Left lung (tissue), 4 donors: ENCODE measurements at regions not wholly inside any gene's neighbourhood (a gene's known extent, or its start where the extent isn't known, plus 50 kb on each side); places are given as distances from the start of the nearest gene placed in this dataset.
"Not testable (repeated sequence)": the region's sequence is repeated elsewhere in the genome, so short reads cannot be mapped to it uniquely, and the experiment has no call there.

ENCODE experiments used
- ATAC-seq: fragments of 200-7000 bp; cut with Tn5 transposase; one replicate; pipeline ENCODE4 v1.9.1; 2020; ENCODE audit warnings: moderate library complexity
- DNase-seq, 4 donors: peaks; one replicate each; pipeline ENCODE4 v3.0.0-alpha.2; 2013 to 2020
- H3K27ac ChIP-seq, 2 donors: fragments of 200-600 bp; sonication (generic) in 1 of 2; one replicate each; pipeline versions ENCODE4 v1.5.0 to v1.8.0; 2020 to 2021
- H3K27me3 ChIP-seq, 2 donors: fragments of 200-600 bp; sonication (generic) in 1 of 2; one replicate each; pipeline versions ENCODE4 v1.5.0 to v1.8.0; 2020 to 2021
- H3K36me3 ChIP-seq, 2 donors: fragments of 200-600 bp; sonication (generic) in 1 of 2; one replicate each; pipeline versions ENCODE4 v1.5.0 to v1.8.0; 2020 to 2021
- H3K4me1 ChIP-seq, 2 donors: fragments of 200-600 bp; one replicate each; pipeline ENCODE4 v1.8.0; 2021
- H3K4me3 ChIP-seq, 2 donors: fragments of 200-600 bp; sonication (generic) in 1 of 2; one replicate each; pipeline versions ENCODE4 v1.5.0 to v1.8.0; 2020 to 2021; ENCODE audit warnings: mild to moderate bottlenecking in 1 of 2
- H3K9me3 ChIP-seq, 2 donors: fragments of 200-600 bp; sonication (generic) in 1 of 2; one replicate each; pipeline versions ENCODE4 v1.5.0 to v1.8.0; 2020 to 2021
- CTCF ChIP-seq, 2 donors: fragments of 200-600 bp; sonication (generic) in 1 of 2; IDR thresholded peaks; one replicate each; pipeline versions ENCODE4 v1.5.0 to v1.8.0; 2021; ENCODE audit warnings: antibody characterized with exemption in 2 of 2
- intact Hi-C, 2 donors: fragments of 100-400 bp; cut with DNase I; formaldehyde crosslinking; loops; one replicate each; pipeline versions ENCODE4 v1.11.2 to v1.14.2; 2022
- donor health status: DM: no; HTN: yes; CAD: no.
- donor health status: DM: no; HTN: no; CAD: no.

- ATAC-seq (no peak), DNase-seq (no peak)
- Histone ChIP-seq H3K4me3 (no peak overlapping the region), H3K4me1 (no peaks in the 10 kb centered on the region), H3K27me3 (no peaks in the 10 kb centered on the region), H3K36me3 (no peaks in the 10 kb centered on the region), H3K27ac (no peak overlapping the region), H3K9me3 (no peaks in the 10 kb centered on the region)
- intact Hi-C loops = no loop called here
- TF ChIP-seq CTCF (IDR thresholded peaks at IDR 0.05) = no peak
Measured at GRCh38 chr1:221865808-221866207, 123.9 kb upstream of the DUSP10 start.

GRCh38 chr1:221863635-221864034, 121.7 kb upstream of the DUSP10 start:
- TF ChIP-seq CTCF (IDR thresholded peaks at IDR 0.05) = no peak
- intact Hi-C loops = no loop called here
- Histone ChIP-seq H3K27me3 (no peaks in the 10 kb centered on the region), H3K9me3 (no peaks in the 10 kb centered on the region), H3K27ac (no peak overlapping the region), H3K4me1 (no peaks in the 10 kb centered on the region), H3K4me3 (no peak overlapping the region), H3K36me3 (no peaks in the 10 kb centered on the region)
- DNase-seq = no peak
- ATAC-seq = no peak

- Histone ChIP-seq H3K27ac (no peak overlapping the region), H3K27me3 (no peaks in the 10 kb centered on the region), H3K4me1 (no peaks in the 10 kb centered on the region), H3K4me3 (no peak overlapping the region), H3K9me3 (no peaks in the 10 kb centered on the region), H3K36me3 (no peaks in the 10 kb centered on the region)
- TF ChIP-seq CTCF (IDR thresholded peaks at IDR 0.05) = no peak
- ATAC-seq = no peak
- DNase-seq = no peak
- intact Hi-C loops = no loop called here
Measured at GRCh38 chr1:221862971-221863370, 121.1 kb upstream of the DUSP10 start.

GRCh38 chr1:221858818-221859611, 117.1 kb upstream of the DUSP10 start:
- H3K4me3 ChIP-seq = no peak overlapping the region
- no peaks in the 10 kb centered on the region for H3K4me1 ChIP-seq
- intact Hi-C loops = no loop called here
- DNase-seq (no peak), ATAC-seq (no peak)
- no peaks in the 10 kb centered on the region for H3K36me3 ChIP-seq
- H3K9me3 ChIP-seq = no peaks in the 10 kb centered on the region
- no peak for TF ChIP-seq CTCF (IDR thresholded peaks at IDR 0.05)
- no peaks in the 10 kb centered on the region for H3K27me3 ChIP-seq
- no peak overlapping the region for H3K27ac ChIP-seq

GRCh38 chr1:221857094-221857444, 115.2 kb upstream of the DUSP10 start:
- intact Hi-C loops, H3K36me3 ChIP-seq, H3K27ac ChIP-seq, H3K4me1 ChIP-seq, H3K27me3 ChIP-seq, DNase-seq, H3K4me3 ChIP-seq, ATAC-seq, H3K9me3 ChIP-seq: not testable (repeated sequence)
- TF ChIP-seq CTCF (IDR thresholded peaks at IDR 0.05) = peak in 1 of 2 donors; percentile 25
